Esophagus squamous epithelium (tissue), 4 donors: ENCODE measurements at regions not wholly inside any gene's neighbourhood (a gene's known extent, or its start where the extent isn't known, plus 50 kb on each side); places are given as distances from the start of the nearest gene placed in this dataset.

ENCODE experiments used
- POLR2A ChIP-seq, 4 donors: fragments of 450-650 bp; IDR thresholded peaks; one replicate each; pipeline ENCODE4 v1.6.1; 2017; ENCODE audit warnings: antibody characterized with exemption in 4 of 4, mild to moderate bottlenecking in 4 of 4, moderate library complexity in 3 of 4
- TF ChIP-seq, protein P1 (sequence below), 6 experiments: fragments of 450-650 bp in 4 of 6; fragments of 200-600 bp in 2 of 6; sonication (generic) in 2 of 6; IDR thresholded peaks; one replicate each; pipeline ENCODE4 v1.5.1; 2016 to 2019; ENCODE audit warnings: antibody characterized with exemption in 6 of 6, mild to moderate bottlenecking in 4 of 6, moderate library complexity in 4 of 6

DNA sequence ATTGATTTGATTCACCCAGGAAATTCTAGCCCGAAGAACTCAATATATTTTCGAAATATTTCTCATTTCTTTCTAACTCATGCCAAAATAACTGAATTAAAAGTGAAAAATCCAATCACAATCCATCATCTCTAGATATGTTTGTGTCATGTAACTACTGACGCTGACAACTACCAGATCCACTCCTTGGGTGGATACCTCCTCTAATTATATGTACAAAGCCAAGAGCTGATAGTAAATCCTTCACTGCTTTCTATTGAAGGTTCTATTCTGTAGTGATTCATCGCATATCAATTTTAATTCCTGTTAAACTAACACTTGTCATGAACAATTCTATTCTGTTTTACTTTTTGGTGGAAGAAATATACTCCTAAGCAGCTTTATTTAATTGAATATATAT is 1056.6 kb upstream of the NXPH2 start:
- TF ChIP-seq POLR2A (IDR thresholded peaks at IDR 0.05), result no peak
- TF ChIP-seq, protein P1, sequence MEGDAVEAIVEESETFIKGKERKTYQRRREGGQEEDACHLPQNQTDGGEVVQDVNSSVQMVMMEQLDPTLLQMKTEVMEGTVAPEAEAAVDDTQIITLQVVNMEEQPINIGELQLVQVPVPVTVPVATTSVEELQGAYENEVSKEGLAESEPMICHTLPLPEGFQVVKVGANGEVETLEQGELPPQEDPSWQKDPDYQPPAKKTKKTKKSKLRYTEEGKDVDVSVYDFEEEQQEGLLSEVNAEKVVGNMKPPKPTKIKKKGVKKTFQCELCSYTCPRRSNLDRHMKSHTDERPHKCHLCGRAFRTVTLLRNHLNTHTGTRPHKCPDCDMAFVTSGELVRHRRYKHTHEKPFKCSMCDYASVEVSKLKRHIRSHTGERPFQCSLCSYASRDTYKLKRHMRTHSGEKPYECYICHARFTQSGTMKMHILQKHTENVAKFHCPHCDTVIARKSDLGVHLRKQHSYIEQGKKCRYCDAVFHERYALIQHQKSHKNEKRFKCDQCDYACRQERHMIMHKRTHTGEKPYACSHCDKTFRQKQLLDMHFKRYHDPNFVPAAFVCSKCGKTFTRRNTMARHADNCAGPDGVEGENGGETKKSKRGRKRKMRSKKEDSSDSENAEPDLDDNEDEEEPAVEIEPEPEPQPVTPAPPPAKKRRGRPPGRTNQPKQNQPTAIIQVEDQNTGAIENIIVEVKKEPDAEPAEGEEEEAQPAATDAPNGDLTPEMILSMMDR (IDR thresholded peaks at IDR 0.05), result no peak
